Adrenal gland (tissue), 9 donors: ENCODE measurements at regions not wholly inside any gene's neighbourhood (a gene's known extent, or its start where the extent isn't known, plus 50 kb on each side); places are given as distances from the start of the nearest gene placed in this dataset.

Experiments
- DNase-seq, 7 donors: peaks; one replicate each; pipeline ENCODE4 v3.0.0-alpha.2; 2019 to 2020
- H3K27ac ChIP-seq, 5 donors: fragments of 200-600 bp; sonication (generic) in 4 of 5; 1 replicate in 3 of 5; 2 replicates in 2 of 5; pipeline versions ENCODE4 v1.5.1 to v1.8.0; 2016 to 2020; ENCODE audit warnings: mild to moderate bottlenecking in 1 of 5
- H3K27me3 ChIP-seq: fragments of 200-600 bp; 2 replicates; pipeline ENCODE4 v1.8.0; 2021
- H3K36me3 ChIP-seq, 2 donors: fragments of 200-600 bp; replicated peaks in 1 of 2; 1 replicate in 1 of 2; 2 replicates in 1 of 2; pipeline versions ENCODE4 v1.5.1 to v1.8.0; 2018 to 2022
- H3K4me1 ChIP-seq, 2 donors: fragments of 200-600 bp; replicated peaks in 1 of 2; 1 replicate in 1 of 2; 2 replicates in 1 of 2; pipeline versions ENCODE4 v1.5.1 to v1.8.0; 2018 to 2021
- H3K4me3 ChIP-seq, 4 donors: fragments of 200-600 bp; sonication (generic) in 3 of 4; one replicate each; pipeline ENCODE4 v1.5.1; 2016 to 2018
- H3K9me3 ChIP-seq, 3 donors: fragments of 200-600 bp; sonication (generic) in 1 of 3; replicated peaks in 1 of 3; 1 replicate in 2 of 3; 2 replicates in 1 of 3; pipeline versions ENCODE4 v1.5.1 to v1.8.0; 2016 to 2021
- CTCF ChIP-seq, 6 experiments: fragments of 450-650 bp in 4 of 6; fragments of 200-600 bp in 2 of 6; sonication (generic) in 1 of 6; IDR thresholded peaks; 1 replicate in 5 of 6; 2 replicates in 1 of 6; pipeline versions ENCODE4 v1.5.1 to v1.8.0; 2016 to 2021; ENCODE audit warnings: antibody characterized with exemption in 6 of 6, mild to moderate bottlenecking in 2 of 6, moderate library complexity in 1 of 6
- POLR2A ChIP-seq, 2 donors: fragments of 450-650 bp; IDR thresholded peaks; one replicate each; pipeline ENCODE4 v1.6.1; 2017; ENCODE audit warnings: antibody characterized with exemption in 2 of 2, mild to moderate bottlenecking in 2 of 2, moderate library complexity in 1 of 2
- WGBS, 4 donors: extraction: QIAGEN DNeasy Blood & Tissue Kit in 2 of 4; methylation state at CpG; one replicate each; pipeline versions ENCODE4 v1.1.5 to v1.1.7; 2013 to 2017; 5-methylcytosine and 5-hydroxymethylcytosine counted together
- intact Hi-C, 2 donors: fragments of 100-400 bp; cut with DNase I; formaldehyde crosslinking; loops; one replicate each; pipeline versions ENCODE4 v1.14.1 to v1.15.0; 2022 to 2023
- donor health status: healthy with polysubstance abuse.
- donor health status: Bipolar disorder and iron deficiency.
- donor health status: DM: yes; HTN: yes; CAD: no.
- donor health status: DM: no; HTN: no; CAD: no.
- donor health status: DM: no; HTN: no; CAD: no.

GRCh38 chr15:94070356-94071295, 160.7 kb upstream of the MCTP2 start:
- H3K4me1 ChIP-seq = no peaks in the 10 kb centered on the region
- no peak for DNase-seq
- no peak overlapping the region for H3K27ac ChIP-seq
- no peaks in the 10 kb centered on the region for H3K9me3 ChIP-seq
- H3K27me3 ChIP-seq = no peaks in the 10 kb centered on the region
- intact Hi-C loops = no loop called here
- WGBS, 4 donors = 63 to 71% (median 68%) methylated on average over 19 of the region's 19 CpGs
- TF ChIP-seq POLR2A (IDR thresholded peaks at IDR 0.05) (no peak), CTCF (IDR thresholded peaks at IDR 0.05) (no peak)
- no peak overlapping the region for H3K4me3 ChIP-seq
- no peaks in the 10 kb centered on the region for H3K36me3 ChIP-seq

- no peaks in the 10 kb centered on the region for H3K27me3 ChIP-seq
- TF ChIP-seq CTCF (IDR thresholded peaks at IDR 0.05) = no peak
- TF ChIP-seq POLR2A (IDR thresholded peaks at IDR 0.05) = no peak
- no peak overlapping the region for H3K27ac ChIP-seq
- no peaks in the 10 kb centered on the region for H3K4me1 ChIP-seq
- intact Hi-C loops = no loop called here
- H3K36me3 ChIP-seq = no peaks in the 10 kb centered on the region
- H3K4me3 ChIP-seq = no peak overlapping the region
- no peak for DNase-seq
- no peaks in the 10 kb centered on the region for H3K9me3 ChIP-seq
- 68 to 76% (median 73%) methylated on average over 9 of the region's 9 CpGs for WGBS, 4 donors
These were observed 161.5 kb upstream of the MCTP2 start for GRCh38 chr15:94069844-94070243.

GRCh38 chr15:94066811-94067210, 164.6 kb upstream of the MCTP2 start:
- H3K27ac ChIP-seq = no peak overlapping the region
- no peaks in the 10 kb centered on the region for H3K27me3 ChIP-seq
- no peak for DNase-seq
- TF ChIP-seq POLR2A (IDR thresholded peaks at IDR 0.05) = no peak
- TF ChIP-seq CTCF (IDR thresholded peaks at IDR 0.05) = no peak
- no peaks in the 10 kb centered on the region for H3K9me3 ChIP-seq
- H3K4me3 ChIP-seq = no peak overlapping the region
- no peaks in the 10 kb centered on the region for H3K4me1 ChIP-seq
- intact Hi-C loops = no loop called here
- WGBS, 4 donors = 72 to 84% (median 75%) methylated on average over 3 of the region's 3 CpGs
- no peaks in the 10 kb centered on the region for H3K36me3 ChIP-seq

- intact Hi-C loops = no loop called here
- no peak overlapping the region for H3K4me3 ChIP-seq
- WGBS, 4 donors = 79 to 84% (median 80%) methylated on average over 3 of the region's 3 CpGs
- H3K27me3 ChIP-seq = no peaks in the 10 kb centered on the region
- H3K27ac ChIP-seq = no peak overlapping the region
- TF ChIP-seq POLR2A (IDR thresholded peaks at IDR 0.05) = no peak
- H3K4me1 ChIP-seq = no peaks in the 10 kb centered on the region
- no peaks in the 10 kb centered on the region for H3K36me3 ChIP-seq
- no peak for DNase-seq
- no peaks in the 10 kb centered on the region for H3K9me3 ChIP-seq
These were observed 165.3 kb upstream of the MCTP2 start for GRCh38 chr15:94066046-94066445.
